ENCODE measurements at regions not wholly inside any gene's neighbourhood (a gene's known extent, or its start where the extent isn't known, plus 50 kb on each side); places are given as distances from the start of the nearest gene placed in this dataset.
A peak's percentile ranks its signal among the peaks of the same experiment; 100 is the strongest.

DNA sequence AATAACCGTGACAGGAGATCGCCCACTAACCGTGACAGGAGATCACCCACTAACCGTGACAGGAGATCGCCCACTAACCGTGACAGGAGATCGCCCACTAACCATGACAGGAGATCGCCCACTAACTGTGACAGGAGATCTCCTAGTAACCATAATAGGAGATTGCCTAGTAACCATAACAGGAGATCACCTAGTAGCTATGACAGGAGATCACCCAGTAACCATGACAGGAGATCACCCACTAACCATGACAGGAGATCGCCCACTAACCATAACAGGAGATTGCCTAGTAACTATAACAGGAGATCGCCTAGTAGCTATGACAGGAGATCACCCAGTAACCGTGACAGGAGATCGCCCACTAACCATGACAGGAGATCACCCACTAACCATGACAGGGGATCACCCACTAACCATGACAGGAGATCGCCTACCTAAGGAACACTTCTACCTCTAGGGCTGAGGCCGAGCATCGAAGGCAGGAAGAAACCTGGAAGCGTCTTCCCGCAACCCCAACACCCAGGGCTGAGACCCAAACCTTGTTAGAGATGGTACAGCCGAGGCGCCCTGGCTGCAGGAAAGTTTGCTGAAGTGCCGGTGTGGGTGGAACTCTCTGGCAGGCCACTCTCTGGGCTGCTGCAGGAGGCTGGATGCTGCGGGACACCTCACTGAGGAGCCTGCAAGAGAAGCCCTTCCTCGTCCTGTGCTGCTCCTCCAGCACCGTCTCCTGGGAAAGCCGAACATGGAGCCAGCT, 67.5 kb upstream of the THY1 start:
- DNase-seq, result no peak

GRCh38 chr11:119489087-119489486, 66.1 kb upstream of the THY1 start:
- no peak for DNase-seq

- no peak for DNase-seq
These were observed 65.5 kb upstream of the THY1 start for GRCh38 chr11:119488256-119488995.

GRCh38 chr11:119486691-119487259, 63.8 kb upstream of the THY1 start:
- DNase-seq, result no peak

- no peak for DNase-seq
These were observed 63.0 kb upstream of the THY1 start for GRCh38 chr11:119486016-119486415.

- no peak for DNase-seq
These were observed 62.0 kb upstream of the THY1 start for GRCh38 chr11:119484741-119485605.

DNA sequence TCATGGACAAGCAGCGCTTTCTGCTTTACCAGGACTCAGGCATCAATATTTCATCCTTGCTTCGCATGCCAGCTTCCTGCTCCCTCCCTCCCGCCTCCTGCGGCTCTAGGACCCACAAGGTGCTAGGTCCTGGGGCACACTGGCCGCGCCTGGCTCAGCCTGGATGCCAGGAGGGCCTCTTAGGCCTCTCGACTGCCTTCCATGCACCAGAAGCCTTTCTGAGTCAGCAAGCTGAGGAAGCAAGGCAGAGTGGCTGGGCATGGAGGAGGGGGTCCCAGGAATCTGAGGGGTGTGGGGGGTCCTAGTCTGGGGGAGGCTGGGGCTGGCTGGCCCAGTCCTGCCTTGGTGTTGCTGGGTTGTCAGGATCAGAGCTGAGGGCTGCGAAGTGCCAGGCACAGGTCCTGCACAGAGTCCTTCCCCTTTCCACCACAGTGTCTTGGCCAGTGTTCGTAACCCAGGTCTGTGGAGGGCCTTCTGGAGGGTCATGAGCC, 61.0 kb upstream of the THY1 start:
- no peak for DNase-seq

- DNase-seq, result no peak
These were observed 60.4 kb upstream of the THY1 start for GRCh38 chr11:119483341-119483880.

DNA sequence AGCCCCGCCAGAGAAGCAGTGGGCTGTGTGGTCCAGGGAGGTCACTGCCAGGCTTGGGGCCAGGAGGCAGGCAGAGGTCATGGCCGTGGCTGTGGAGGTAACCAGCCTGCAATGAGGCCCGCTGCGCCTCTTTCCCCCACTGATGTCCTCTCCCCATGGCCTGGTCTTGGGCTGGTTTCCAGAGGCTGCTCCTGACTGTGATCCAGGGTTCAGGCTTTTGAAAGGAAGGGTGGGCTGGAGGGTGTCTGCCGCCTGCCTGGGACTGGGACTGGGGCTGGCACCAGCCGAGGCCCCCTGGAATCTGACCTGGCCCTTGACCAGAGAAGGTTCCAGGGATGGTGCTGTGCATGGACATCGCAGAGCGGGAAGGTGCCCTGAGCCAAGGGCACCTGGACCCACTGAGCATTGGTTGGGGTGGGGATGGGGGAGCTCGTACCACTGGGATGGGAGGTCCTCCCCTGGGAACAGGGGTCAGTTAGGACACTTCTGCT, 59.6 kb upstream of the THY1 start:
- no peak for DNase-seq

GRCh38 chr11:119481667-119482400, 58.9 kb upstream of the THY1 start:
- DNase-seq, result no peak

DNA sequence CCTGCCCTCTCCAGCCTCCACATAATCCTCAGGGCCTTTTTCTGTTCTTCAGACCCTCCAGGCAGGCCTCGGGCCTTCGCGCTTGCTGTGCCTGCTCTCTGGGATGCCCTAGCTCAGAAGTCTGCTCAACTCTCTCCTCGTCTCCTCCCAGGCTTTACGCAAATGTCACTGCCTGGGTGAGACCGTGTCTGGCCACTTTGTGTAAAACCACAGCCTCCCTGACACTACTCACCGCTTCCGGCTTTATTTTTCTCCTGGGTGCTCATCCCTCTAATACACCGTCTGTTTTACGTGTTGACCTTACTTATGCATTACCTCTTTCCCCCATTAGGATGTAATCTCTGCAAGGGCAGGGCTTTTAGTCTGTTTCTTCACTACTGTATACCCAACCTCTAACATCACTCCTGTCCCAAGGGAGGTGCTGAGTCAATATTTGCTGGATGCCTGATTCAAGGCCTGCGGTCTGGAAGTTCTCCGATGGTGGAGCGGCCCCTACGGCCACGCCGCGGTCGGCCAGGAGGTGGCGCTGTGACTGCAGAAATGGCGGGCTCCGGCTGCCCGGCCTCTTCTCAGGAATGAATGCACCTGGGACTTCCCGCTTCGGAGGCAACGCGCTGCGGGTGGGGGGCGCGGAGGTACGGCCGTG, 58.2 kb upstream of the THY1 start:
- peak; percentile 54 to 55 for DNase-seq

DNA sequence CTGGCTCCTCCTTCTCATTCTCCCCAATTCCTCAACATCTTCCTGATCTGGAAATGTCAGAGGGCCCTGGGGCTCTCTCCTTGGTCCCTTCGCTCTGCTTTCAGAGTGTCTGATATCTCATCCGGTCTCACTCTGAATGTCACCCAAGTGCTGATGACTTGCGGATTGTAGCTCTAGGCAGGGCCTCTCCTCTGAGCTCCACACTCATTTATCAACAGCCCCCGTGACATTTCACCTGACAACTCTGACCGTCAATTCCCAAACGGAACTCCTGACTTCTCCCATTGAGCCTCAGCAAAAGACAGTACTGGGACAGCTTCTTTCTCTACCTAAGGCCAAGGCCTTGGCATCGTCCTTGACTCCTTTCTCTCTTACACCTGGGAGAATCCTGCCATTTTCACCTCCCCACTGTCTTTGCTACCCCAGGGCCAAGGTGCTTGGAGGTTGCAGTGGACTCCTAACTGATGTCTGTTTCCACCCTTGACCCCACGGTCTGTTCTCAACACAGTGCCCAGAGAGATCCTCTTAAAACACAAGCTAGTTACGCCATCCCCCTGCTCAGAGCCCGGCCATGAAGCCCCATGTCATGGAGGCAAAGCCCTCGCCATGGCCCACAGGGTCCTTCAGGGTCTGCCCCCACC, 57.5 kb upstream of the THY1 start:
- DNase-seq, result no peak

DNA sequence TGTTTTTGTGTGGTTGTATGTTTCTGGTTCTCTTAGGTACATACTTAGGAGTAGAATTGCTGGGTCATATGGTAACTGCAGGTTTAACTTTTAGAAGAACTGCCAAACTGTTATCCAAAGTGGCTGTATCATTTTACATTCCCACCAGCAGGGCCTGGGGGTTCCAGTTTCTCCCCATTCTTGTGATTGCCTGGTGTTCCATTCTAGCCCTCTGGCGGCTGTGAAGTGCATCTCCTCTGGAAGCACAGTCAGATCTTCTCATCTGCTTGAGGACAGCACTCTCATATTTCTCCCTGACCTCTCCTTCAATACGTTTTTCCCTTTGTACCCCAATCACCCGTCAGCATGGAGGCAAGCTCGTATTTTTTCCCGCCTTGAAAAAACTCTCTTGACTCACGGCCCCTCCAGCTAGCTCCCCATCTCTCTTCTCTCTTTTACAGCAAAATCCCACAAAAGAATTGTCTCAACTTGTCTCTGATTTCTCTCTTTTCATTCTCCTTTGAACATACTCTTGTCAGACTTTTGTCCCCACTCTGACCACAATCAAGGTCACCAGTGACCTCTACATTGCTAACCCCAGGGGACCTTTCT, 56.8 kb upstream of the THY1 start:
- DNase-seq, result no peak

DNA sequence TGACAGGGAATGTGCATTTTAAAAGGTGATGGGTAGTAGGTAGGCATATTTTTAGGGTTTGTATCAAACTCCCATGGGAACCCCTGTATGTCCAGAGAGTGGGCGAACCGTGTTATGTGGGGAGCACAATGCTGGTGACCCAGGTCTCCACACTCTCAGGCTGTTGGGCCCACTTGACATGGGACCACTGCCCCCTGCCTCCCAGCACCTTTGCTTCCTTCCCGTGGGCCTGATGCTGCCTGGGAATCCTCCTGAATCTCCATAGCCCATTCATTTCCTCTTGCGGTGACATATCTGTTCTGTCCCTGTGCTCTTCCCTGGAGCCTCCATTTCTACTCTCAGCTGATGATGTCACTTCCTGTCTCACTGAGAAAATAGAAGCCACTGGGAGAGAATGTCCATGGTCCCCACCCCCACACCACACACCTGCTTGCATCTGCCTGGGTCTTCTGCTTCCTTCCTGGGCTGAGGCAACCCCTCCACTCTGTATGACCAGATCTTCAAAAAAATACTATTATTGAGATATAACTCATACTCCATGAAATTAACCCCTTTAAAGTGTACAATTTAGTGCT, 55.8 kb upstream of the THY1 start:
- no peak for DNase-seq

- no peak for DNase-seq
These were observed 53.8 kb upstream of the THY1 start for GRCh38 chr11:119476666-119477331.

DNA sequence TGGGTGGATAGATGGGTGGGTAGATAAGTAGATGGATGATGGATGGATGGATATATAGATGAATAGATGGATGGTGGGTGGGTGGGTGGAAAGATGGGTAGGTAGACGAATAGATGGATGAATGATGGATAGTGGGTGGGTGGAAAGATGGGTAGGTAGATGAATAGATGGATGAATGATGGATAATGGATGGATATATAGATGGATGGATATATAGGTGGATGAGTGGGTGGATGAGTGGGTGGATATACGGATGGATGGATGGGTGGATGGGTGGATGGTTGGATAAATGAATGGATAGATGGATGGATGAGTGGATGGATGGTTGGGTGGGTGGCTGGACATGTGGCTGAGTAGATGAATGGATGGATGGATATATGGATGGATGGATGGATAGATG, 53.1 kb upstream of the THY1 start:
- no peak for DNase-seq

DNA sequence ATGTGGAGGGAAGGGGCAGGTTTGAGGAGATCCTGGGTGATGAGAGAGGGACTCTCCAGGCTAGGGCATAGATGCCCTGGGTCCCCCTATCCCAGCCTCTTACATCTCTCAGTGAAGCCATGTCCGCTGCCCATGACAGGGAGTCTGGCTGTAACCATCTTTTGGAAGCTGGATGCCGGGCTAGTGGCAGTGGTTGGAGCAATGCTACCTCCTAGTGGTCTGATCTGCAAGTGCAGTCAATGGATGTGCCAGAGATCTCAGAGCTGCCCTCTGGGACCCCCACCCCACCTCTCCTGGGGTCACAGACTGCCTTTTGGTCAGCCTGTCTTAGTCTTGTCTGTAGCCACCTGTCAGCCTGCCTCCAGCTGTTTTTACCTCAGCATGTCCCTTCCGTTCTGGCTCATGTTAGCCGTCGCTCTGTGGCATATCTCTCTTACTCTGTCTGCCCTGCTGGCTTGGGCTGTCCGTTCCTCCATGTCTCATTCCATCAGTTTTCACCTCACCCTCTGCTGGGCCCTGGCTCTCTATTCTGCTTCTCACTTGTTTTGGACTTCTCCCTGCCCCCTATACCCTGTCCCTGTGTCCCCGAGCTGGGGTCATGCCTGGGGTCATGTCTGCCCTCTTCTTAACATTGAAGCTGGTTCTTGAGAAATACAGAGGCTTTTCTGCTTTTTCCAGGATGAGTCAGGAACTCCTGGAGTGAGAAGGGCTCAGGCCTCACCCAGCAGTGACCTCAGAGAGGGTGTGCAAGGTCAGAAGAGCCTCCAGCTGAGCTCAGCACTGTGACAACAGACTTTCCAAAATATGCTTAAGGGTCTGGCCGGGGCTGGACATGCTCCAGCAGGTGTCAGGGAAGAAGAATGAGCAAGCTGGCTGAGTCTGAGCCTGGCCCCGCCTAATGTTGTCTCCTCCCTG, 52.0 kb upstream of the THY1 start:
- DNase-seq, result peak; percentile 47 to 59
